ENCODE measurements at regions not wholly inside any gene's neighbourhood (a gene's known extent, or its start where the extent isn't known, plus 50 kb on each side); places are given as distances from the start of the nearest gene placed in this dataset.

GRCh38 chr4:133968174-133968573, 233.4 kb downstream of the PABPC4L start:
- TF ChIP-seq POLR2A (IDR thresholded peaks at IDR 0.05) (no peak), CTCF (IDR thresholded peaks at IDR 0.05) (no peak)
